Sigmoid colon (tissue), 6 donors: ENCODE measurements at regions not wholly inside any gene's neighbourhood (a gene's known extent, or its start where the extent isn't known, plus 50 kb on each side); places are given as distances from the start of the nearest gene placed in this dataset.

Experiments used
- DNase-seq: peaks from one replicate; pipeline ENCODE4 v3.0.0-alpha.2; 2019
- H3K27ac ChIP-seq, 4 donors: fragments of 200-600 bp; sonication (generic); one replicate each; pipeline ENCODE4 v1.5.1; 2016 to 2019; ENCODE audit warnings: mild to moderate bottlenecking in 1 of 4
- H3K27me3 ChIP-seq, 3 donors: fragments of 200-600 bp; sonication (generic); one replicate each; pipeline ENCODE4 v1.5.1; 2019; ENCODE audit warnings: mild to moderate bottlenecking in 1 of 3
- H3K36me3 ChIP-seq, 4 donors: fragments of 200-600 bp; sonication (generic); one replicate each; pipeline ENCODE4 v1.5.1; 2016 to 2019
- H3K4me1 ChIP-seq, 4 donors: fragments of 200-600 bp; sonication (generic); one replicate each; pipeline ENCODE4 v1.5.1; 2017 to 2019
- H3K4me3 ChIP-seq, 4 donors: fragments of 200-600 bp; sonication (generic); one replicate each; pipeline ENCODE4 v1.5.1; 2017 to 2019; ENCODE audit warnings: mild to moderate bottlenecking in 2 of 4, moderate library complexity in 1 of 4
- H3K9me3 ChIP-seq, 4 donors: fragments of 200-600 bp in 3 of 4; sonication (generic) in 3 of 4; one replicate each; pipeline versions ENCODE4 v1.5.1 to v1.6.1; 2013 to 2019
- EP300 ChIP-seq, 4 donors: sonication (generic); formaldehyde crosslinking; IDR thresholded peaks; one replicate each; pipeline ENCODE4 v1.6.1; 2017; ENCODE audit warnings: antibody characterized with exemption in 4 of 4
- POLR2A ChIP-seq, 2 donors: fragments of 450-650 bp; IDR thresholded peaks; one replicate each; pipeline ENCODE4 v1.6.1; 2016; ENCODE audit warnings: antibody characterized with exemption in 2 of 2, mild to moderate bottlenecking in 2 of 2, moderate library complexity in 2 of 2
- POLR2AphosphoS5 ChIP-seq, 4 donors: sonication (generic); formaldehyde crosslinking; IDR thresholded peaks; one replicate each; pipeline ENCODE4 v1.6.1; 2017; ENCODE audit warnings: antibody characterized with exemption in 4 of 4
- WGBS, 2 donors: extraction: QIAGEN DNeasy Blood & Tissue Kit; methylation state at CpG; one replicate each; pipeline ENCODE4 v1.1.7; 2013; 5-methylcytosine and 5-hydroxymethylcytosine counted together
- intact Hi-C: fragments of 100-400 bp; cut with DNase I; formaldehyde crosslinking; loops from one replicate; pipeline ENCODE4 v1.15.1; 2023
- TF ChIP-seq, protein P1 (sequence below), 4 experiments: fragments of 450-650 bp in 3 of 4; fragments of 200-600 bp in 1 of 4; IDR thresholded peaks; one replicate each; pipeline ENCODE4 v1.5.1; 2016 to 2019; ENCODE audit warnings: antibody characterized with exemption in 4 of 4, mild to moderate bottlenecking in 3 of 4, moderate library complexity in 2 of 4
- donor health status: healthy with polysubstance abuse.
- donor health status: healthy.

DNA sequence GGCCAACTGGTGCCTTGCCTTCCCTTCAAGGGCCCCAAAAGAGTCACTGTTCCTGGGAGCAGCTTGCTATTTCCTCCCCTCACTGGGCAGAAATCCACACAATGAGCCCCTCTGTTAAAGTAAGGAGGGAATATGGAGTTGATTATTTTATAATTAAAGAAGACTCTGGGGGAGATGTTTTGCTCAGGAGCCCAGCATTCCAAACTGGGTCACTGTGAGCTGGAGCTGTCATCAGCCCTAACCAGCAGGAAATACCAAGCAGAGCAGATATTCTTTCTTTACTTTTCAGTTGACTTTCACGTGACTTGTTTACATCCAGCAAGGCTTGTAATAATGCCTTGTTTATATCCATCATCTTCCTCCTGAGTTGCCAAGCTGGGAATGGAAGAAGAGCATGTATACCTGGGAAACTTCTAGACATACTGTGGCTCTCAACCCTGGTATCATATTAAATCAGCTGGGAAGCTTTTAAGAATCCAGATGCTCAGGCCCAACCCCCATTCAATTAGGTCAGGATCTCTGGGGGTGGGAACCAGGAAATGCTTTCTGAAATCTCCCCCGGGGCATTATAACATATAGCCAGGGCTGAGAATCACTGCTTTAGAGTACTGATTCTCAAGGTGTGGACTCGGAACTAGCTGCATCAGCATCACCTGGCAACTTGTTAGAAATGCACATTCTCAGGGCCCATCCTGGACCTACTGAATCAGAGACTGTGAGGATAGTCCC is 175.6 kb upstream of the MYLIP start:
- no peak for DNase-seq
- H3K27ac ChIP-seq: no peak overlapping the region
- WGBS, 2 donors: 33 to 58% methylated on average over 3 of the region's 3 CpGs

DNA sequence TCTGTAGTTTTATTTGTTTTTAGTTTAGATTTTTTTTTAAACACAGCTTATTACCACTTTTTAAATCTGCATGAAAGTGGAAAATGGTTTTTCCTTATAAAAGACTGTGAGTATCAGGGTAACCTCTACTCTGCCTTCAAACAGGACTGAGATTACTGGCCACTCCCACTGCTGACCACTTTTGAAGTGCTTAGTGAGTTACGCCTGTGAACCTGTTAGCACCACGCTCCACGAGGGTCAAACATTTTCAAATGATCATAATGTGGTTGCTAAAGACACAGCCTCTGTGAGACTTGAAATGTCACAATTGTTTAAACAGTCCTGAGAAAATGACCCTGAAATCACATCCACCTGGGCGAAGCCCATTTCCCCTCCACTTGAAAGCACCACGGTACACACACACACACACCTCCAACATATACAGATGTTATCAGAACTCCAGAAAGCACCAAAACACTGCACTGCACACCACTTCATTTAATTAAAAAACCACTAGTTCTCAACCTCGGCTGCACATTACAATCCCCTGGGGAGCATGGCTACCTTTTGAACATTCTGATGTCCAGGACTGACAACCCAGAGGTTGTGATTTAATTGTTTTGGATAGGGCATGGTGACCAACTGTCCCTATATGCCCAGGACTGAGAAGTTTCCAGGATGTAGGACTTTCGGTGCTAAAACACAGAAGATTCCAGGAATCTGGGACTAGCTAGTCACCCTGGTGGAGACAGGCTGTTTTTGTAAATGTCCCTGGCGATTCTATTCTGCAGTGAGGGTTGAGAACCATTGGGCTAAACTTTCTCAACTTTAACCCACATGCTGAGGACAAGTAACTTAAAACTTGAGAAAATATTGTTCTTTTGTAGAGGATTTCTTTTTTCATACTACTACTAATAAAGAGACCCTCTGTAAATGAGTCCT is 176.4 kb upstream of the MYLIP start:
- Histone ChIP-seq H3K27me3 (no peaks in the 10 kb centered on the region), H3K9me3 (no peaks in the 10 kb centered on the region), H3K27ac (no peak overlapping the region), H3K36me3 (no peaks in the 10 kb centered on the region), H3K4me1 (peaks cover 0 to 11% (median 0%) of the 10 kb centered on the region in 4 donors), H3K4me3 (no peak overlapping the region)
- intact Hi-C loops: no loop called here
- TF ChIP-seq EP300 (IDR thresholded peaks at IDR 0.05): no peak
- no peak for DNase-seq
- WGBS, 2 donors: 80 to 84% methylated on average over 8 of the region's 8 CpGs

More for the DNA sequence above, 175.6 kb upstream of the MYLIP start:
- Histone ChIP-seq H3K4me3 (no peak overlapping the region), H3K27me3 (no peaks in the 10 kb centered on the region), H3K36me3 (no peaks in the 10 kb centered on the region), H3K9me3 (no peaks in the 10 kb centered on the region), H3K4me1 (peaks cover 0 to 11% (median 0%) of the 10 kb centered on the region in 4 donors)
- TF ChIP-seq POLR2A (IDR thresholded peaks at IDR 0.05) (no peak), EP300 (IDR thresholded peaks at IDR 0.05) (no peak), POLR2AphosphoS5 (IDR thresholded peaks at IDR 0.05) (no peak)
- TF ChIP-seq, protein P1, sequence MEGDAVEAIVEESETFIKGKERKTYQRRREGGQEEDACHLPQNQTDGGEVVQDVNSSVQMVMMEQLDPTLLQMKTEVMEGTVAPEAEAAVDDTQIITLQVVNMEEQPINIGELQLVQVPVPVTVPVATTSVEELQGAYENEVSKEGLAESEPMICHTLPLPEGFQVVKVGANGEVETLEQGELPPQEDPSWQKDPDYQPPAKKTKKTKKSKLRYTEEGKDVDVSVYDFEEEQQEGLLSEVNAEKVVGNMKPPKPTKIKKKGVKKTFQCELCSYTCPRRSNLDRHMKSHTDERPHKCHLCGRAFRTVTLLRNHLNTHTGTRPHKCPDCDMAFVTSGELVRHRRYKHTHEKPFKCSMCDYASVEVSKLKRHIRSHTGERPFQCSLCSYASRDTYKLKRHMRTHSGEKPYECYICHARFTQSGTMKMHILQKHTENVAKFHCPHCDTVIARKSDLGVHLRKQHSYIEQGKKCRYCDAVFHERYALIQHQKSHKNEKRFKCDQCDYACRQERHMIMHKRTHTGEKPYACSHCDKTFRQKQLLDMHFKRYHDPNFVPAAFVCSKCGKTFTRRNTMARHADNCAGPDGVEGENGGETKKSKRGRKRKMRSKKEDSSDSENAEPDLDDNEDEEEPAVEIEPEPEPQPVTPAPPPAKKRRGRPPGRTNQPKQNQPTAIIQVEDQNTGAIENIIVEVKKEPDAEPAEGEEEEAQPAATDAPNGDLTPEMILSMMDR (IDR thresholded peaks at IDR 0.05): no peak
- intact Hi-C loops: no loop called here

DNA sequence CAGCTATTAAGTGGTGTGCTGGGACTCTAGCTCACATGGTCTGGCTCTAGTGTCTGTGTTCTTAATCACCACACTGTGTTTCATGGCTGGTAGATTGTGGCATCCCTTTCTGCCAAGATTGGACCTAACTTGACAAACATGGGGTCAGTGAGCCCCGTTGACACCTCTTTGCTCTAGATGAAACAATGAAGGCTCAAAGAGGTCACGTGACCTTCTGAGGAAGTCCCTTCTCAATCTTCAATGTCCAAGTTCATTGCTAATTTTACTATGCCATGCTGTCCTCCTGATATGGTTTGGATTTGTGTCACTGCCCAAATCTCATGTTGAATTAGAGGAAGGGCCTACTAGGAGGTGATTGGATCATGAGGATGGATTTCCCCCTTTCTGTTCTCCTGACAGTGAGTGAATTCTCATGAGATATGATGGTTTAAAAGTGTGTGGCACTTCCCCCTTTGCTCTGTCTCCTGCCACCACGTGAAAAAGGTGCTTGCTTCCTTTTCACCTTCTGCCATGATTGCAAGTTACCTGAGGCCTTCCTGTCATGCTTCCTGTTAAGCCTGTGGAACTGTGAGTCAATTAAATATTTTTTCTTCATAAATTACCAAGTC is 177.8 kb upstream of the MYLIP start:
- intact Hi-C loops: no loop called here
- Histone ChIP-seq H3K4me3 (no peak overlapping the region), H3K9me3 (no peaks in the 10 kb centered on the region), H3K27me3 (no peaks in the 10 kb centered on the region), H3K36me3 (no peaks in the 10 kb centered on the region), H3K27ac (no peak overlapping the region), H3K4me1 (peaks cover 0 to 11% (median 0%) of the 10 kb centered on the region in 4 donors)
- TF ChIP-seq, protein P1 (IDR thresholded peaks at IDR 0.05): no peak
- TF ChIP-seq POLR2A (IDR thresholded peaks at IDR 0.05): no peak
- no peak for TF ChIP-seq EP300 (IDR thresholded peaks at IDR 0.05)
- WGBS, 2 donors: 71 to 75% methylated on average over 3 of the region's 3 CpGs
- DNase-seq: no peak

DNA sequence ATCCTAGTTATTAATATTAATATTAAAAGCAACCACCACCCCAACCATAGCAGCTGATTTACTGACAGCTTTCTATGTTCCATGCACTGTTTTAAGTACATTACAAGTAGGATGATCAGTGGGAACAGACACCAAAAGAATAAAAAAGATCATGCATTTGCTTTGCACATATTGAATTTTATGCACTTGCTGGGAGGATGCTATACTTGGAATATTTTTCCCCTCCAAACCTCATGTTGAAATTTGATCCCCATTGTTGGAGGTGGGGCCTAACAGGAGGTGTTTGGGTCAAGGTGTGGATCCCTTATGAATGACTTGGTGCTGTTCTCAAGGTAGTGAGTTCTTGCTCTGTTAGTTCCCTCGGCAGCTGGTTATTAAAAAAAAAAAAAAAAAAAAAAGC is 178.9 kb upstream of the MYLIP start:
- Histone ChIP-seq H3K36me3 (no peaks in the 10 kb centered on the region), H3K4me1 (peaks cover 0 to 11% (median 0%) of the 10 kb centered on the region in 4 donors), H3K27me3 (no peaks in the 10 kb centered on the region), H3K4me3 (no peak overlapping the region), H3K9me3 (no peaks in the 10 kb centered on the region), H3K27ac (no peak overlapping the region)
- TF ChIP-seq, protein P1 (IDR thresholded peaks at IDR 0.05): no peak
- no peak for TF ChIP-seq POLR2A (IDR thresholded peaks at IDR 0.05)
- TF ChIP-seq POLR2AphosphoS5 (IDR thresholded peaks at IDR 0.05): no peak
- no peak for TF ChIP-seq EP300 (IDR thresholded peaks at IDR 0.05)
- intact Hi-C loops: no loop called here
- WGBS, 2 donors: 15 to 54% methylated on average over 1 of the region's 1 CpG
- DNase-seq: no peak
